DMS79 treated with DMSO at 0.1 percent for 48 hours (cell line): ENCODE measurements at regions not wholly inside any gene's neighbourhood (a gene's known extent, or its start where the extent isn't known, plus 50 kb on each side); places are given as distances from the start of the nearest gene placed in this dataset.
"Not testable (repeated sequence)": the region's sequence is repeated elsewhere in the genome, so short reads cannot be mapped to it uniquely, and the experiment has no call there.

Experiments used
- DNase-seq: peaks from one replicate; lab custom pipeline; 2025; lab: John Stamatoyannopoulos, UW

DNA sequence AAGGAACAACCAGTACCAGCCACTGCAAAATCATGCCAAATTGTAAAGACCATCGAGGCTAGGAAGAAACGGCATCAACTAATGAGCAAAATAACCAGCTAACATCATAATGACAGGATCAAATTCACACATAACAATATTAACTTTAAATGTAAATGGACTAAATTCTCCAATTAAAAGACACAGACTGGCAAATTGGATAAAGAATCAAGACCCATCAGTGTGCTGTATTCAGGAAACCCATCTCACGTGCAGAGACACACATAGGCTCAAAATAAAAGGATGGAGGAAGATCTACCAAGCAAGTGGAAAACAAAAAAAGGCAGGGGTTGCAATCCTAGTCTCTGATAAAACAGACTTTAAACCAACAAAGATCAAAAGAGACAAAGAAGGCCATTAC is 97.6 kb downstream of the GPX5 start:
- DNase-seq = not testable (repeated sequence)

DNA sequence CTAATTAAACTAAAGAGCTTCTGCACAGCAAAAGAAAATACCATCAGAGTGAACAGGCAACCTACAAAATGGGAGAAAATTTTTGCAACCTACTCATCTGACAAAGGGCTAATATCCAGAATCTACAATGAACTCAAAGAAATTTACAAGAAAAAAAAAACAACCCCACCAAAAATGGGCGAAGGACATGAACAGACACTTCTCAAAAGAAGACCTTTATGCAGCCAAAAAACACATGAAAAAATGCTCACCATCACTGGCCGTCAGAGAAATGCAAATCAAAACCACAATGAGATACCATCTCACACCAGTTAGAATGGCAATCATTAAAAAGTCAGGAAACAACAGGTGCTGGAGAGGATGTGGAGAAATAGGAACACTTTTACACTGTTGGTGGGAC is 100.7 kb downstream of the GPX5 start:
- not testable (repeated sequence) for DNase-seq

DNA sequence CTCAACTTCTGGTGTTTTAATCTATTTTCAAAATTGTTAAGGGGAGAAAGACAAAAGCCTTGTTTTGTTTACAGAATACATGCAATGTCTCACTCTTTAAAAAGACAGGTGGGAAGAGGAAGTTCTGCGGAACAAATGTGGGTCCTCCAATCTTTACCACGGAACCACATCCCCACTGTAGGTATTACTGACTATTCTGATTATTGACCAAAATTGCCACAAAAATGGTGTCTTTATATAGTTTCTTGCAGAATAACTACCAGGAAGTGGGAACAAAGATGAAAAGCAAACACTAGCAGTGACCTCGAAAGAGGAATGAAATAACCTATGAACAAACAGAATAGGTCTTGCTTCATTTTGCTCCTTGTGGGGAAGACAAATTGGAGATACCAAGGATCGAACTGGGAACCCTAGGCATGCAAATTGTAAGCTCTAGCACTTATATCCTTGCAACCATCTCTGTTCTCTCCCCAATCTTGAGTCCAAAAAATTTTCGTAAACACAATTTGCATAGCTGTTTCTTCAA is 106.7 kb downstream of the GPX5 start:
- DNase-seq = no peak

DNA sequence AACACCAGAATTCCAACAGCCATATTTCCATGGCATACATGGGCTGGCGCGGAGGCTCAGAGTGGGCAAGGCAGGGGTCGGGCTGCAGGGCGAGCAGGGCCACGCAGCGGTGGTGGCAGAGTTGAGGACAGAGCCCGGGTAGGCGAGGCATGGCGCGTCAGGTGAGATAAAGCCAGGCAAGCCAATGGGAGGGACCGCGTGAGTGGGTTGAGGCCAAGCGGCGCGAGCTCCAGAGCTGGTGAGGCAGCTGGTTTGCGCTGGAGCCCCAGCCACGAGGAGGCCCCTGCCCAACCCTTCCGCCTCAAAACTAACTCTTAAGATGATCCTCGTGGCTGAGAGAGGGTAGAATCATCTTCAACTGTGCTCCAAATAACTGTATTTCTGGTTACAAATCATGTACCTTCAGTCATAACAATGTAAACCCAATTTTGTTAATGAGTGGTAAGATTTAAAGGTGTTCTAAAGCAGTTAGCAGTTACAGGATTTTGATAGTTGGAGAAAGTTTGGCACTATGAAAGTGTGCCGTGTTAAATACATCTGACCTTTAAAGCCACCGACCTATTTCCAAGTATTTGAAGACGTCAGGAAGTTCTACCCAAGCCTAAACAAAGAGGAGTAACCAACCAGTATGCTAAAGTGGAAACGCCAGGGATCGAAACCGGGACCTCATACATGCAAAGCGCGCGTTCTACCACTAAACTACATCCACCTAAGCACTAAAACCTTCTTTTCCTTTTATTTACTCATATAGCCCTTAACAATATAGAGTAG is 107.9 kb downstream of the GPX5 start:
- DNase-seq = no peak

DNA sequence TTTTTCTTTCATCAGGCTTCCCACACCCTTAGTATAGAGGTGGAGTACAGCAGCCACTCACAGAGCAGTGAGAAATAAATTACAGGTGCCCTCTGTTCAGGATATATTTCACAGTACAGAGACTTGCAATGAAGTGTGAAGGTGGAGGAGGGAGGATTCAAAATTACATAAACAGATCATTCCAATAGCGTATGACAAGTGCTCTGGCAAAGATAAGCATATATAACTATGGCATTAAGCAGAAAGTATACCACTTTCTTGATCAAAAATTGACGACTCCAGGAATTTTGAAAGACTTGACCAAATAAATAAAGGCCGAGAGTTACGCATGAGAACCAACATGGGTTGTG is 108.7 kb downstream of the GPX5 start:
- DNase-seq = peak; percentile 71

DNA sequence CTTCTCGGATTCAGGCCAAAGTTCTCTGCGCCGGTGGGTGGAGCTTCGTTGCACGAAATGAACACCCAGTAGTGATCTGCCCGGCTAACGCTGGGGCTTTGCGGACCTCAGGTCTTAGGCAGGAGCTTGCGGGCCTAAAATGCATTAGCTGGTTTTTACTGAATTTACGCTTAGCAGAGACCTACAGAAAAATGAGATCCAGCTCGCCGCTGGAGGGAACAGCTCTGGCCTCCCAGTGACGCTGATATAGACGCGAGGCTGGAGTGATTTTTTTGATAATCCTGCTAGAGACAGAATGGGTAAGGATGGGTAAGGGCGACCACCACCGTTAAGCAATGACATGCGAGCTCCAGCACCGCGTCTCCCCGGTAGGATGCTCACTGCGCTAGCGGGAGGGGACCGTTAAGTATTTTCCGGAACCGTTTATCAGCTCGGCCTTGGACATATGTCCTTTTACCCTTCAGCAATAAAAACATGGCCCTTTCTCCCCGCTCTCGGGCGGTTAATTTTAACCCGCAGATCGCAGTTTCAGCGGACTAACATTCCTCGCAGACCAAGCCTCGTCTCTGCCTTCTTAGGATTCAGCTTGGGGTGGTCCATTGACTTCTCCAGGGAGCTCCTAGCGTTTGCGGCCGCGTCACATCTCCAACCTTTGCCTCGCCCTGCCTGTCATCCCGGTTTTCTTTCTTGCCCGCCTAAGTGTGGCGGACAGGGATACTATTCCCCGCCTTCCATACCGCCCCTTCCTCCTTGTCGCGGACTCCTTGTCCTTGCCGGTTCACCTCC is 109.3 kb downstream of the GPX5 start:
- DNase-seq = peak; percentile 68

DNA sequence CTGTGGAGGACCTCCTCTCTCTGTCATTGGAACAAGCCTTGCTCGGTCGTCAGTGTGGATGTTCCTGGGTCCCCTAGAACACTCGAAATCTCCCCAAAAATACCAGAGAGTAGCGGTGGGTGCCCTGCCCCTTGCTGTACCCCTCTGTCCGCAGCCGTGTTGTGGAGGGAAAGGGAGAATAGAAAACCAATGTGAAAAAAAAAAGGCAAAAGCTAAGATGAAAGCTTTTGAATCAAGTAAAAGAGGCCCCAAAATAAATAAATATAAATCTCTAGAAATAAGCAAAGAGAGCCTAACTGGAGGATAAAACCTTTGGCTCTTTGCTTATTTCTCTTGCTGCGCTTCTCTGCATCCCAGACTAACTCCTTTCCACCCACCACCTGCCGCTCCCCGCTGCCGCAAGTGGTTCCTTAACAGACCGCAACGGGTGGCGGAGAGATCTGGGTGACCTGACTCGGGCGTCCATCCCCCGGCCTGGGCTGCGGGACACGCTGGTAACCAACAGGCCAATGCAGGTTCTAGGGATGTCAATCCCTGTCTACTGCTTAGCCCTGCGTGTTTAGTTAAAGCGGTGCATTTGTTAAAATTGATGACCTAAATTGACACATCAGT is 110.0 kb downstream of the GPX5 start:
- DNase-seq = peak; percentile 33

DNA sequence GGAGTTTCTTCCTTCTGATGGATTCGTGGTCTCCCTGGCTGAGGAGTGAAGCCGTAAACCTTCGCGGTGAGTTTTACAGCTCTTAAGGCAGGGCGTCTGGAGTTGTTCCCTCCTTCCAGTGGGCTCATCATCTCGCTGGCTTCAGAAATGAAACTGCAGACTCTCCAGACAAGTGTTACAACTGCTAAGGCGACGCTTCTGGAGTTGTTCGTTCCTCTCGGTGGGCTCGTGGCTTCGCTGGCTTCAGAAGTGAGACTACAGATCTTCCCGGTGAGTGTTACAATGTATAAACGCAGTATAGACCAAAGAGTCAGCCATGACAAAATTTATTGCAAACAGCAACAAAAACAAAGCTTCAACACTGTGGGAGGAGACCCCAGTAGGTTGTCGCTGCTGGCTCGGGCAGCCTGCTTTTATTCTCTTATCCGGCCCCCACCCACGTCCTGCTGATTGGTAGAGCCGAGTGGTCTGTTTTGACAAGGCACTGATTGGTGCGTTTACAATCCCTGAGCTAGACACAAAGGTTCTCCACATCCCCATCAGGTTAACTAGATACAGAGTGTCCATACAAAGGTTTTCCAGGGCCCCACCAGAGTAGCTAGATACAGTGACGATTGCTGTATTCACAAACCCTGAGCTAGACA is 113.2 kb downstream of the GPX5 start:
- no peak for DNase-seq

DNA sequence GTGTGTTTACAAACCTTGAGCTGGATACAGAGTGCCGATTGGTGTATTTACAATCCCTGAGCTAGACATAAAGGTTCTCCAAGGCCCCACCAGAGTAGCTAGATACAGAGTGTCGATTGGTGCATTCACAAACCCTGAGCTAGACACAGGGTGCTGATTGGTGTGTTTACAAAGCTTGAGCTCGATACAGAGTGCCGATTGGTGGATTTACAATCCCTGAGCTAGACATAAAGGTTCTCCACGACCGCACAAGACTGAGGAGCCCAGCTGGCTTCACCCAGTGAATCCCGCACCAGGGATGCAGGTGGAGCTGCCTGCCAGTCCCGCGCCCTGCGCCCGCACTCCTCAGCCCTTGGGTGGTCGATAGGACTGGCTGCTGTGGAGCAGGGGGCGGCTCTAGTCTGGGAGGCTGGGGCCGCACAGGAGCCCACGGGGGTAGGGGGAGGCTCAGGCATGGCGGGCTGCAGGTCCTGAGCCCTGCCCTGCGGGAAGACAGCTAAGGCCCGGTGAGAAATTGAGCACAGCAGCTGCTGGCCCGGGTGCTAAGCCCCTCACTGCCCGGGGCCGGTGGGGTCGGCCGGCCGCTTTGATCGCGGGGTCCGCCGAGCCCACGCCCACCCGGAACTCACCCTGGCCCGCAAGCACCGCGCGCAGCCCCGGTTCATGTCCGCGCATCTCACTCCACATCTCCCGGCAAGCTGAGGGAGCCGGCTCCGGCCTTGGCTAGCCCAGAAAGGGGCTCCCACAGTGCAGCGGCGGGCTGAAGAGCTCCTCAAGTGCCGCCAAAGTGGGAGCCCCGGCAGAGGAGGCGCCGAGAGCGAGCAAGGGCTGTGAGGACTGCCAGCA is 114.0 kb downstream of the GPX5 start:
- not testable (repeated sequence) for DNase-seq

DNA sequence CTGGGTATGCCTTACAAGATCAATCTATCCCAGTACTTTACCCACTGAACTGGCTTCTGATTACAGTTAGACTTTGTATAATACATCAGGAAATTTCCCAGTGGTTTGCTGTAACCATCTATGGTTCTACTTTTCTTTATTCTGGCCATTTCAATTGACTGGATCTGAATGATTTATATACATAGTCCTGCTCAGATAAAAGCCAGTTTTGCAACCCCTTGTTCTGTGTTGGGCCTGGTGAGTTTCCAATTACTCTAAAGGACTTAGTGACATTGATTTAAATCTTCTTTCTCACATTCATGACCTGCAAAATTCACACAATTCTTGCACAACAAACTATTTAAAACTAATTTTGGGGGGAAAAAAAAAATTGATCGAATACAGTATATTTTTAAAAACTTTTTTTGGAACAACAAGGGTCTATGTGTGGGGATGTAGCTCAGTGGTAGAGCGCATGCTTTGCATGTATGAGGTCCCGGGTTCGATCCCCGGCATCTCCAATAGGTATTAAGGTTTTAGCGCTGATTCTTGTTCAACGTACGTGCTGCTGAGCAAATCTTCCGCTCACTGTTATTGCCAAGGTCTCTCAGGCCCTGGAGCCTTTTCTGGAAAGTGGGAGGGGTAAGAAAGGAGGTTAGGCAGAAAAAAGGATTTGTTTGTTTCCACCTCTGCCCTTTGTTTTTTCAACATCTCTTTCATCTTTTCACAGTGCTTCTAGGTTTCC is 117.5 kb downstream of the GPX5 start:
- DNase-seq = no peak

DNA sequence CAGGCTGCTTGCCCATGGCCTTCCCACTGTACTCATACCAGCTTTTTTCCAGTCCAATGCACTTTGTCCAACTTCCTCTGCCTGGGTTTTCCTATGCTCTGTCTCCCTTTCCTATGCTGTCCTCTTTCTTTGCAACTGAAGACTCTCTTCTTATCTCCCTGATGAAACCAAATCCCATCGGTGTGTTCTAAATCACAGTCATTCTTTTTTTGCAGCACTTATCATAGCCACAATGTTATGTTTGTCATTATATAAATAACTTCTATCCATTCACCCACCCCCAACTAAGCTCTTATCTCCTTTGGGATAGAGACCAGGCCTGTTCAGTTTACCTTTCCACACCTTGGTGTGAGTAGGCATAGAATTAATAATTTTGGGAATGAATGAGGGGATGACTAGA is 121.0 kb downstream of the GPX5 start:
- no peak for DNase-seq

DNA sequence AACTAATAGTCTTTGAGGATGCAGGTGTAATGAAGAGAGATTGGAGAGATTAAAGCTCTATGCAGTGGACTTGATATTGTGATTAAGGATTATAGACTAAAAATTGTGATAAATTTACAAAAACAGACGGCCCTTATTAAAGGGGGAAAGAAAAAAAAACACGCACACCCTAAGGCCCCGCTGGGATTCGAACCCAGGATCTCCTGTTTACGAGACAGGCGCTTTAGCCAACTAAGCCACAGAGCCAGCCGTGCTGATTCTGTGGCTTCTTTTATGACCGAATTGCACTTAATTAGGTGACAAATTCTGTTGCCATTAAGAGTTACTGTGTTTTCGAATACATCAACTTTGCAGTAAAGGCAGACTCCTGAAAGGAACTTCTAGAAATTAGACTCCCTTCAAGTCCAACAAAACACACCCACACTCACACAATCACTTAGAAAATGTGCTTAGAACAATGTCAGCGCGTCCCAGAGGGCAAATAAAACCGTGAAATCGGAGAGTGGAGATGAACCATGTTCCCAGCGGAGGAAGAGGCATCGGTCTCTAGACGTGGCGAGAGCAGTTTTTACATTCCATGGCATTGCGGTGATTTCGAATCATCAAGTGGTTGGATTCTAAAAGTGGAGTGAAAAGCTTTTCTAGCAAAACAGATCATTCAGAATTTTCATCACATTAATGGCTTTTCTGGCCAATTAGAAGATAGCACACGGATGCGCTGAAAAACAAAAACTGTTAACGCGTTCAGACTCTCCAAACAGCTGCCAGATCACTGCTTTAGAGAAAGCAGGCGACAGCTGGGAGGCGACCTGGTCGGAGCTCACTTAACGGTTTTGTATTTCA is 122.6 kb downstream of the GPX5 start:
- DNase-seq = peak; percentile 78

DNA sequence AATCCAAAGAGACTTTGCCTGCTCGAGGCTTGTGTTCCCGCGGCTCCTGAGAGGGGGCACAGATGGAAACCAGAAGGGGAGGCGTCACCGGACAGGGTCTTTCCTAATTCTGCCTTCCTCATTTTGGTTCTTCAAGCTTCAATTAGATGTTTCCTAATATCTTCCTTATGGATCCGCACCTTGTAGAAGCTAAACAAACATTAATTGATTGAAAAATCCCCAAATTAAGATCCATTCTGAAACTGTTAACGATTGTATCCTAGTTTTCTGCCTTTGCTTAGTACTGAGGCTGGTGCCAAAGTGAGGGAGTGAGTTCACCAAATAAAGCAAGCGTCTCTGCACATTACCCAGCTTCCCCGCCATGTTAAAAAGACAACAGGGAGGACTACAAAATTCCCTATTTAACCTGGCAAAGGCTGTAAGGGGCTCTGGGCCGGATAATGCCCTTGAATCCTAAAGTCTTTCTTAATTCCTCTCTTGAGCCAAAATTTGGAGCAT is 123.2 kb downstream of the GPX5 start:
- DNase-seq = no peak

DNA sequence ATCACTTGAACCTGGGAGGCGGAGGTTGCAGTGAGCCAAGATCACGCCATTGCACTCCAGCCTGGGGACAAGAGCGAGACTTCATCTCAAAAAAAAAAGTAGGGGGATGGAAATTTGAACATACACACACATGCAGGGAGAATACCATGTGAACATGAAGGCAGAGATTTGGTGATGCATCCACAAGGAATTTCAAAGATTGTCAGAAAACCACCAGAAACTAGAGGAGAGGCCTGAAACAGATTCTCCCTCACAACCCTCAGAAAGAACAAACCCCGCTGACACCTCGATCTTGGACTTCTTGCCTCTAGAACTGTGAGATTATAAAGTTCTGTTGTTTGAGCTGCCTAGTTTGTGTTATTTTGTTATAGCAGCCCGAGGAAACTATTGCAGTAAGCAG is 125.5 kb downstream of the GPX5 start:
- DNase-seq = no peak

DNA sequence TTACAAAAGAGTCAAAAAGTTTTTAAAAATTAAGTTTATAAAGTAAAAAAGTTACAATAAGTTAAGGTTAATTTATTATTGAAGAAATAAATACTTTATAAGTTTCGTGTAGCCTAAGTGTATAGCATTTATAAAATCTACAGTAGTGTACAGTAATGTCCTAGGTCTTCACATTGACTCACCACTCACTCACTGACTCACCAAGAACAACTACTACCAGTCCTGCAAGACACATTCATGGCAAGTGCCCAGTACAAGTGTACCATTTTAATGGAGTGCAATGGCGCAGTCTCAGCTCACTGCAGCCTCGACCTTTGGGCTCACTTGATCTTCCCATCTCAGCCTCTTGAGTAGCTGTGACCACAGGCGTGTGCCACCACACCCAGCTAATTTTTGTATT is 128.2 kb downstream of the GPX5 start:
- no peak for DNase-seq

DNA sequence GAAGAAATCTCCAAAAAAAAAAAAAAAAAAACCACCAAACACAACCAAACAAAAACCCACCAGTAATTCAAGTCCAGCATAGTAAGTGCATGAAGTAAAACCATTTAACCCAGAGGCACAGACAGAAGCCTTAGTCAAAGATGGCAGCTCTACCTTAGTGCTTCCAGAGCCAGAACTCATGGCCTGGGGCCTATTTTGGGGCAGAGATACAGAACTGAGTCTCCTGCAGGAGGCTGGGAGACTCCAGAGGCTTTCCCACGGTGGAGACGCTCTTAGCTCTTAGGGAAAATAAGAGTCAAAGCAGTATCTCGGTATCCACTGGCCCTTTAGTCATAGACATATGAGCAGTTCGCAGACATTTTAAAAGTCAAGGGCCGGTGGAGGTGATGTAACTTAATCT is 129.5 kb downstream of the GPX5 start:
- DNase-seq = no peak

DNA sequence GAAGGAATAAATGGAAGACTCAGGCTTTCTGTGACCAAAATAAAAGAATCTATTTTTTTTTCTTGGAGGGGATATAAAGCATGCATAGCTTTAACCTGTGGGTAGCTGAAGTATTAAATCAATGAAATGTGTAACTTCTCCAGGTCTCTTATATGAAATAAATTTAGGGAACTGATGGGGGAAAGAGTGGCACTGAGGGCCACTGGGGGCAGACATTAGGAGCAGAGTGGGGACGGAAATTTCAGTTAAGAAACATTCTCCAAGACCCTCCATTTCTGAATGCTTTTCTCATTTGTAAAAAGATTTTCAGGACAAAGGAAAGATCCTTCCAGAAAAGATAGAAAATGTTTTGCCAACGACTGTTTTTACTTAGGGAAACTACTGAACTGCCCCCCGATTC is 131.0 kb downstream of the GPX5 start:
- DNase-seq = no peak

DNA sequence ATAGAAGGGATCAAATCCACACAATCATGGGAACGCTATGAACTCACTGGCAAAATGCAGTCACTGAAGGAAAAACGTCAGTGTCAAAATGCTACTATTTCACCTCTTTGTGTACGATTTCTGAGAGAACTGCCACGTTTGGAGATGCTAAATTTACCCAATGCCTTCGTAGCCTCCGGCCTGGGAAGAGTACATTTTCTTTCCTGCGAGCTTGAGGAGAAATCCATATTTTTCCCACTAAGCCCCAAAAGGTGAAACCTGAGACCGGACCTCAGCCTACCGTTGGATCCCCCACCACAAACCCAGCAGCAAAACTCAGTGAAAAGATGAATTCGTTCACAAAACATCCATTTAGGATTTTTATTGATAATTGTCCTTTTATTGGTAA is 131.7 kb downstream of the GPX5 start:
- DNase-seq = no peak

DNA sequence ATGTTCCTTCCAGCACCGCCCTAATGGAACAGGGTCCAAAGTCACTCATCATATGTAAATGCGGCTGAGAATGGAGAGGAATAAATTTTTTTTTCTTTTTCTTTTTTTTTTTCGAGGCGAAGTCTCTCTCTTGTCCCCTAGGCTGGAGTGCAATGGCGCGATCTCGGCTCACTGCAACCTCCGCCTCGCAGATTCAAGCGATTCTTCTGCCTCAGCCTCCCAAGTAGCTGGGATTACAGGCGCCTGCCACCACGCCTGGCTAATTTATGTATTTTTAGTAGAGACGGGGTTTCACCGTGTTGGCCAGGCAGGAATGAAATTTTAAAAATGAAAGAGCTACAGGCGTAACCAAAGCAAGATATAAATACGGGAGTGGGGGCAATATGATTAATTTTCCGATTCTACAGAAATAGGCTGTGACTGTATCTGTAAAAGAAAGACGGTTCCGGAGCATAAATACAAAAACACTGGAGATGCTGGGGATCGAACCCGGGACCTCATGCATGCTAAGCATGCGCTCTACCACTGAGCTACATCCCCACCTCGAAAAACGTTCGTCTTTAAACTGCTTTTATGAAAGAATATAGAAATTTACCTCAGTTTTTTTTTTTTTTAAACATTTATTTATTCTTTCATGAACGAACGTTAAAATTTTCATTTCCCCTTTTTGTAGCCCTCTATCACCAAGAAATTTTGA is 132.2 kb downstream of the GPX5 start:
- DNase-seq = peak; percentile 44
